Lower leg skin (tissue), 3 donors: ENCODE measurements at regions not wholly inside any gene's neighbourhood (a gene's known extent, or its start where the extent isn't known, plus 50 kb on each side); places are given as distances from the start of the nearest gene placed in this dataset.

Source experiments
- CTCF ChIP-seq, 3 donors: fragments of 450-650 bp; IDR thresholded peaks; one replicate each; pipeline ENCODE4 v1.5.1; 2016; ENCODE audit warnings: antibody characterized with exemption in 3 of 3, mild to moderate bottlenecking in 3 of 3, moderate library complexity in 2 of 3
- POLR2A ChIP-seq, 2 donors: fragments of 450-650 bp; IDR thresholded peaks; one replicate each; pipeline ENCODE4 v1.6.1; 2016 to 2017; ENCODE audit warnings: antibody characterized with exemption in 2 of 2, mild to moderate bottlenecking in 1 of 2, moderate library complexity in 1 of 2

- TF ChIP-seq CTCF (IDR thresholded peaks at IDR 0.05) (no peak), POLR2A (IDR thresholded peaks at IDR 0.05) (no peak)
Measured at GRCh38 chr15:66866656-66867055, 164.6 kb downstream of the SMAD6 start.
